ENCODE measurements at regions not wholly inside any gene's neighbourhood (a gene's known extent, or its start where the extent isn't known, plus 50 kb on each side); places are given as distances from the start of the nearest gene placed in this dataset.
"Not testable (repeated sequence)": the region's sequence is repeated elsewhere in the genome, so short reads cannot be mapped to it uniquely, and the experiment has no call there.

GRCh38 chr3:176347424-176348146 lies 849.7 kb downstream of the TBL1XR1 start:
- Histone ChIP-seq H3K27ac (no peak overlapping the region), H3K4me3 (no peak overlapping the region), H3K9me2 (ENCODE audit: insufficient read depth) (no peaks in the 10 kb centered on the region), H3K9me3 (ENCODE audit: low read depth) (no peaks in the 10 kb centered on the region), H3K4me2 (ENCODE audit: unreplicated experiment) (no peak overlapping the region), H3K4me1 (ENCODE audit: insufficient read depth) (peaks cover 19% of the 10 kb centered on the region), H3K9ac (no peak overlapping the region), H3K79me2 (ENCODE audit: insufficient read depth) (no peaks in the 10 kb centered on the region), H4K20me1 (ENCODE audit: insufficient read depth) (no peaks in the 10 kb centered on the region), H3K27me3 (replicated peaks; ENCODE audit: insufficient read depth) (no peaks in the 10 kb centered on the region), H2AFZ (no peak overlapping the region), H3F3A (ENCODE audit: insufficient read depth) (peaks cover 11% of the 10 kb centered on the region; the same call in 1 of the 2 replicates), H3K36me3 (ENCODE audit: low read depth) (no peaks in the 10 kb centered on the region)
- no peak for DNase-seq
- in situ Hi-C loops (cut with MboI): no loop called here
- 68 to 74% methylated on average over 4 of the region's 4 CpGs for WGBS, 2 experiments (ENCODE audit: low coverage in 1 of 2, low lambda C conversion rate in 2 of 2, missing lambda C conversion rate in 2 of 2)
- TF ChIP-seq EZH2 (IDR thresholded peaks at IDR 0.05; ENCODE audit: insufficient read depth, poor library complexity, severe bottlenecking): no peak
- no peak for TF ChIP-seq EZH2phosphoT487 (IDR thresholded peaks at IDR 0.05; ENCODE audit: insufficient read depth, low read depth)

- Histone ChIP-seq H3K36me3 (ENCODE audit: low read depth) (no peaks in the 10 kb centered on the region), H3K4me1 (ENCODE audit: insufficient read depth) (no peaks in the 10 kb centered on the region), H3K9me2 (ENCODE audit: insufficient read depth) (no peaks in the 10 kb centered on the region), H3K9ac (no peak overlapping the region), H3K4me3 (no peak overlapping the region), H3K9me3 (ENCODE audit: low read depth) (no peaks in the 10 kb centered on the region), H3K4me2 (ENCODE audit: unreplicated experiment) (no peak overlapping the region), H4K20me1 (ENCODE audit: insufficient read depth) (no peaks in the 10 kb centered on the region), H3K27ac (no peak overlapping the region), H3K79me2 (ENCODE audit: insufficient read depth) (no peaks in the 10 kb centered on the region), H2AFZ (no peak overlapping the region), H3K27me3 (replicated peaks; ENCODE audit: insufficient read depth) (no peaks in the 10 kb centered on the region), H3F3A (ENCODE audit: insufficient read depth) (no peaks in the 10 kb centered on the region)
- no peak for DNase-seq
- in situ Hi-C loops (cut with MboI): no loop called here
- WGBS, 2 experiments (ENCODE audit: low coverage in 1 of 2, low lambda C conversion rate in 2 of 2, missing lambda C conversion rate in 2 of 2): 51 to 66% methylated on average over 5 of the region's 5 CpGs
- TF ChIP-seq EZH2phosphoT487 (IDR thresholded peaks at IDR 0.05; ENCODE audit: insufficient read depth, low read depth) (no peak), EZH2 (IDR thresholded peaks at IDR 0.05; ENCODE audit: insufficient read depth, poor library complexity, severe bottlenecking) (no peak)
Observed at GRCh38 chr3:176341963-176342362, 855.3 kb downstream of the TBL1XR1 start.

GRCh38 chr3:176328666-176329065 lies 868.6 kb downstream of the TBL1XR1 start:
- in situ Hi-C loops (cut with MboI): no loop called here
- DNase-seq: no peak
- no peaks in the 10 kb centered on the region for H4K20me1 ChIP-seq (ENCODE audit: insufficient read depth)
- H3K27ac ChIP-seq: no peak overlapping the region
- H3K27me3 ChIP-seq (replicated peaks; ENCODE audit: insufficient read depth): no peaks in the 10 kb centered on the region
- H3K36me3 ChIP-seq (ENCODE audit: low read depth): no peaks in the 10 kb centered on the region
- no peaks in the 10 kb centered on the region for H3K79me2 ChIP-seq (ENCODE audit: insufficient read depth)
- TF ChIP-seq EZH2phosphoT487 (IDR thresholded peaks at IDR 0.05; ENCODE audit: insufficient read depth, low read depth) (no peak), EZH2 (IDR thresholded peaks at IDR 0.05; ENCODE audit: insufficient read depth, poor library complexity, severe bottlenecking) (no peak)
- H3K9me2 ChIP-seq (ENCODE audit: insufficient read depth): no peaks in the 10 kb centered on the region
- no peak overlapping the region for H3K4me2 ChIP-seq (ENCODE audit: unreplicated experiment)
- H3F3A ChIP-seq (ENCODE audit: insufficient read depth): no peaks in the 10 kb centered on the region
- WGBS, 2 experiments (ENCODE audit: low coverage in 1 of 2, low lambda C conversion rate in 2 of 2, missing lambda C conversion rate in 2 of 2): 88 to 93% methylated on average over 1 of the region's 1 CpG
- no peaks in the 10 kb centered on the region for H3K9me3 ChIP-seq (ENCODE audit: low read depth)
- H3K9ac ChIP-seq: no peak overlapping the region
- no peak overlapping the region for H2AFZ ChIP-seq
- H3K4me3 ChIP-seq: no peak overlapping the region
- H3K4me1 ChIP-seq (ENCODE audit: insufficient read depth): no peaks in the 10 kb centered on the region

GRCh38 chr3:176328198-176328597 lies 869.1 kb downstream of the TBL1XR1 start:
- DNase-seq: no peak
- Histone ChIP-seq H3F3A (ENCODE audit: insufficient read depth) (no peaks in the 10 kb centered on the region), H4K20me1 (ENCODE audit: insufficient read depth) (no peaks in the 10 kb centered on the region), H3K27me3 (replicated peaks; ENCODE audit: insufficient read depth) (no peaks in the 10 kb centered on the region), H2AFZ (no peak overlapping the region), H3K9ac (no peak overlapping the region), H3K4me3 (no peak overlapping the region), H3K4me2 (ENCODE audit: unreplicated experiment) (no peak overlapping the region), H3K36me3 (ENCODE audit: low read depth) (no peaks in the 10 kb centered on the region), H3K4me1 (ENCODE audit: insufficient read depth) (no peaks in the 10 kb centered on the region), H3K27ac (no peak overlapping the region), H3K79me2 (ENCODE audit: insufficient read depth) (no peaks in the 10 kb centered on the region), H3K9me3 (ENCODE audit: low read depth) (no peaks in the 10 kb centered on the region), H3K9me2 (ENCODE audit: insufficient read depth) (no peaks in the 10 kb centered on the region)
- no peak for TF ChIP-seq EZH2 (IDR thresholded peaks at IDR 0.05; ENCODE audit: insufficient read depth, poor library complexity, severe bottlenecking)
- TF ChIP-seq EZH2phosphoT487 (IDR thresholded peaks at IDR 0.05; ENCODE audit: insufficient read depth, low read depth): no peak
- in situ Hi-C loops (cut with MboI): no loop called here

GRCh38 chr3:176326894-176327490 lies 870.3 kb downstream of the TBL1XR1 start:
- H3K27me3 ChIP-seq (replicated peaks; ENCODE audit: insufficient read depth); H3K36me3 ChIP-seq (ENCODE audit: low read depth); DNase-seq; H3F3A ChIP-seq (ENCODE audit: insufficient read depth); H3K4me2 ChIP-seq (ENCODE audit: unreplicated experiment); H3K27ac ChIP-seq; H4K20me1 ChIP-seq (ENCODE audit: insufficient read depth); H3K9me3 ChIP-seq (ENCODE audit: low read depth); in situ Hi-C loops (cut with MboI); H2AFZ ChIP-seq; H3K9me2 ChIP-seq (ENCODE audit: insufficient read depth); H3K9ac ChIP-seq; H3K4me3 ChIP-seq; H3K4me1 ChIP-seq (ENCODE audit: insufficient read depth); H3K79me2 ChIP-seq (ENCODE audit: insufficient read depth): not testable (repeated sequence)
- 55 to 63% methylated on average over 8 to 9 of the region's 9 CpGs for WGBS, 2 experiments (ENCODE audit: low coverage in 1 of 2, low lambda C conversion rate in 2 of 2, missing lambda C conversion rate in 2 of 2)

GRCh38 chr3:176321532-176321931 lies 875.8 kb downstream of the TBL1XR1 start:
- H3K79me2 ChIP-seq (ENCODE audit: insufficient read depth); in situ Hi-C loops (cut with MboI); H3K9ac ChIP-seq; H3K9me2 ChIP-seq (ENCODE audit: insufficient read depth); H3K27ac ChIP-seq; H3K4me1 ChIP-seq (ENCODE audit: insufficient read depth); H3K27me3 ChIP-seq (replicated peaks; ENCODE audit: insufficient read depth); DNase-seq; H3K4me2 ChIP-seq (ENCODE audit: unreplicated experiment); H3K9me3 ChIP-seq (ENCODE audit: low read depth); H4K20me1 ChIP-seq (ENCODE audit: insufficient read depth); H3K4me3 ChIP-seq; H2AFZ ChIP-seq; H3K36me3 ChIP-seq (ENCODE audit: low read depth); H3F3A ChIP-seq (ENCODE audit: insufficient read depth): not testable (repeated sequence)
- 68 to 70% methylated on average over 8 of the region's 8 CpGs for WGBS, 2 experiments (ENCODE audit: low coverage in 1 of 2, low lambda C conversion rate in 2 of 2, missing lambda C conversion rate in 2 of 2)
